Mucosa of descending colon (tissue), 3 donors: ENCODE measurements at regions not wholly inside any gene's neighbourhood (a gene's known extent, or its start where the extent isn't known, plus 50 kb on each side); places are given as distances from the start of the nearest gene placed in this dataset.
A peak's percentile ranks its signal among the peaks of the same experiment; 100 is the strongest.

Experiments used
- ATAC-seq: fragments of 200-7000 bp; cut with Tn5 transposase; one replicate; pipeline ENCODE4 v1.9.1; 2020; ENCODE audit warnings: mild to moderate bottlenecking, moderate library complexity
- DNase-seq, 3 donors: peaks; one replicate each; pipeline ENCODE4 v3.0.0-alpha.2; 2020
- H3K36me3 ChIP-seq: fragments of 200-600 bp; one replicate; pipeline ENCODE4 v1.8.0; 2021; ENCODE audit warnings: low read depth, mild to moderate bottlenecking
- H3K4me1 ChIP-seq: fragments of 200-600 bp; one replicate; pipeline ENCODE4 v1.8.0; 2021; ENCODE audit warnings: low read depth, mild to moderate bottlenecking
- H3K4me3 ChIP-seq: fragments of 200-600 bp; one replicate; pipeline ENCODE4 v1.8.0; 2021; ENCODE audit warnings: mild to moderate bottlenecking
- H3K9me3 ChIP-seq: fragments of 200-600 bp; one replicate; pipeline ENCODE4 v1.8.0; 2021; ENCODE audit warnings: mild to moderate bottlenecking
- intact Hi-C, 2 donors: fragments of 100-400 bp; cut with DNase I in 1 of 2; cut with micrococcal nuclease in 1 of 2; formaldehyde crosslinking; loops; one replicate each; pipeline versions ENCODE4 v1.11.0 to v1.11.1; 2022; cut with DNase I, micrococcal nuclease
- TF ChIP-seq, protein P1 (sequence below): fragments of 200-600 bp; IDR thresholded peaks from one replicate; pipeline ENCODE4 v1.8.0; 2022; ENCODE audit warnings: antibody characterized with exemption, mild to moderate bottlenecking
- donor health status: DM: no; HTN: no; CAD: no; lungs with moderate emphysema.
- donor health status: DM: no; HTN: no; CAD: no.
- donor health status: DM: no; HTN: yes; CAD: no.

- TF ChIP-seq, protein P1, sequence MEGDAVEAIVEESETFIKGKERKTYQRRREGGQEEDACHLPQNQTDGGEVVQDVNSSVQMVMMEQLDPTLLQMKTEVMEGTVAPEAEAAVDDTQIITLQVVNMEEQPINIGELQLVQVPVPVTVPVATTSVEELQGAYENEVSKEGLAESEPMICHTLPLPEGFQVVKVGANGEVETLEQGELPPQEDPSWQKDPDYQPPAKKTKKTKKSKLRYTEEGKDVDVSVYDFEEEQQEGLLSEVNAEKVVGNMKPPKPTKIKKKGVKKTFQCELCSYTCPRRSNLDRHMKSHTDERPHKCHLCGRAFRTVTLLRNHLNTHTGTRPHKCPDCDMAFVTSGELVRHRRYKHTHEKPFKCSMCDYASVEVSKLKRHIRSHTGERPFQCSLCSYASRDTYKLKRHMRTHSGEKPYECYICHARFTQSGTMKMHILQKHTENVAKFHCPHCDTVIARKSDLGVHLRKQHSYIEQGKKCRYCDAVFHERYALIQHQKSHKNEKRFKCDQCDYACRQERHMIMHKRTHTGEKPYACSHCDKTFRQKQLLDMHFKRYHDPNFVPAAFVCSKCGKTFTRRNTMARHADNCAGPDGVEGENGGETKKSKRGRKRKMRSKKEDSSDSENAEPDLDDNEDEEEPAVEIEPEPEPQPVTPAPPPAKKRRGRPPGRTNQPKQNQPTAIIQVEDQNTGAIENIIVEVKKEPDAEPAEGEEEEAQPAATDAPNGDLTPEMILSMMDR: no peak
- no peaks in the 10 kb centered on the region for H3K36me3 ChIP-seq
- intact Hi-C loops: no loop called here
- no peak overlapping the region for H3K4me3 ChIP-seq
- DNase-seq: no peak
- no peak for ATAC-seq
- H3K9me3 ChIP-seq: no peaks in the 10 kb centered on the region
- H3K4me1 ChIP-seq: peaks cover 12% of the 10 kb centered on the region
Observed at GRCh38 chr6:11364971-11365397, 132.5 kb upstream of the NEDD9 start.

GRCh38 chr6:11363881-11364576, 131.6 kb upstream of the NEDD9 start:
- no peaks in the 10 kb centered on the region for H3K9me3 ChIP-seq
- H3K36me3 ChIP-seq: no peaks in the 10 kb centered on the region
- H3K4me3 ChIP-seq: no peak overlapping the region
- TF ChIP-seq, protein P1: no peak
- H3K4me1 ChIP-seq: peaks cover 12% of the 10 kb centered on the region
- ATAC-seq (peak; percentile 4), DNase-seq (no peak)
- intact Hi-C loops: no loop called here

DNA sequence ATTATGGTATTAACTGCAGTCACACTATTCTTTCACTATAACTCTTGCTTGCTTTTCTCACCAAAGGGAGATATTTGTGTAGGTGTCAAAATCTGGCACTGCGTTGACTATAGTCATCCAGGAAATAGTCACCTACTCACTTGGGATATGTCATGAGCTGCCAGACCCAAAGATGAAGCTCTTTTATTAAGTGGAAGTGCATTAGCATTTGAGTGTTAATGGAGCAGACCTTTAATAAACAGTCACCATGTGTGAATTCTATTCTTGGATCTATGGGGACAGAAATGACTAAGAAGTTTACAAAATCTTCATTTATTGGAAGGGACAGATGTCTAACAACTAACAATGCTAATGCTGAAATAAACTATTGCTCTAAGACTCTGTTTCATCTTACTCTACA, 130.1 kb upstream of the NEDD9 start:
- DNase-seq (no peak), ATAC-seq (no peak)
- TF ChIP-seq, protein P1: no peak
- intact Hi-C loops: no loop called here
- Histone ChIP-seq H3K36me3 (no peaks in the 10 kb centered on the region), H3K9me3 (no peaks in the 10 kb centered on the region), H3K4me3 (no peak overlapping the region), H3K4me1 (peaks cover 14% of the 10 kb centered on the region)

GRCh38 chr6:11358904-11359830, 126.7 kb upstream of the NEDD9 start:
- no peaks in the 10 kb centered on the region for H3K9me3 ChIP-seq
- DNase-seq (no peak), ATAC-seq (peak; percentile 28)
- H3K36me3 ChIP-seq: no peaks in the 10 kb centered on the region
- peaks cover 10% of the 10 kb centered on the region for H3K4me1 ChIP-seq
- H3K4me3 ChIP-seq: no peak overlapping the region
- TF ChIP-seq, protein P1: no peak
- intact Hi-C loops: no loop called here

DNA sequence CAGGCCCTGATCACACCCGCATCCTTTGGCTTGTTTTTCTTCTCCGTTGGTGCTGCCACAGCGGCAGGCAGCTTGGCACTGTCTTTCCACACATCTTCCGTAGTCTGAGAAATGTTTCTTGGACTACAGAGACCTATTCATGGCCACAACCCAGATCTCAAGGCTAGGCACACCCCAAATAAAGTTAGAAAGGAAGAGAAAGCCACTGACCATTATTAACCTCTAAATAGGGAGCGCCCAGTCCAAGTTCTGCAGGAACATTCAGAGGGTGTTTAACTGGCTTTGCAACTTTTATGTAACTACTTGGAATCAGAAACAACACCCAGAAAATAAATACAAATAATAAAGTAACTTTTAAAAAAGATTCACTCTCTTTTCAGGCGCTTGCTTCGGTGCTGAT, 124.8 kb upstream of the NEDD9 start:
- ATAC-seq: peak; percentile 73
- TF ChIP-seq, protein P1: no peak
- H3K9me3 ChIP-seq: no peaks in the 10 kb centered on the region
- intact Hi-C loops: no loop called here
- peaks cover 9% of the 10 kb centered on the region for H3K4me1 ChIP-seq
- no peak overlapping the region for H3K4me3 ChIP-seq
- no peaks in the 10 kb centered on the region for H3K36me3 ChIP-seq
- peak in 1 of 3 donors; percentile 43 for DNase-seq
